Adrenal gland (tissue), 5 donors: ENCODE measurements at regions not wholly inside any gene's neighbourhood (a gene's known extent, or its start where the extent isn't known, plus 50 kb on each side); places are given as distances from the start of the nearest gene placed in this dataset.

Source experiments
- POLR2A ChIP-seq, 2 donors: fragments of 450-650 bp; IDR thresholded peaks; one replicate each; pipeline ENCODE4 v1.6.1; 2017; ENCODE audit warnings: antibody characterized with exemption in 2 of 2, mild to moderate bottlenecking in 2 of 2, moderate library complexity in 1 of 2
- TF ChIP-seq, protein P1 (sequence below), 6 experiments: fragments of 450-650 bp in 4 of 6; fragments of 200-600 bp in 2 of 6; sonication (generic) in 1 of 6; IDR thresholded peaks; 1 replicate in 5 of 6; 2 replicates in 1 of 6; pipeline versions ENCODE4 v1.5.1 to v1.8.0; 2016 to 2021; ENCODE audit warnings: antibody characterized with exemption in 6 of 6, mild to moderate bottlenecking in 2 of 6, moderate library complexity in 1 of 6
- donor health status: DM: no; HTN: no; CAD: no.

DNA sequence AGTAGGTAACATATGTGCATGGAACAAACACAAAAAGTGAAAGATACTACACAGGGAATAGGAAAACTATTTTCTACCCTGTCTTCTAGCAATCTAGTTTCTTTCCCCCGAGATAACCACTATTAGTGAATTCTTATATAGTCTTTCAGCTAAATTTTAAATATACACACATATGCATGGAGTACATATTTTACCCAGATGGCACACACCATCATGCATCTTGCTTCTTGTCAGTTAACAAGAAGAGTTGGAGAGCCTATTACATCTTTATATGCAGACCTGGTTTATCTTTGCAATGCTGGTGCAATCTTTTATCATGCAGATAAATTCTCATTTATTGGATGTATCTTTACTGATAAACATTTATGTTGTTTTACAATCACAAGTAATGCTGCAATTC, 100.4 kb downstream of the OTOR start:
- TF ChIP-seq, protein P1, sequence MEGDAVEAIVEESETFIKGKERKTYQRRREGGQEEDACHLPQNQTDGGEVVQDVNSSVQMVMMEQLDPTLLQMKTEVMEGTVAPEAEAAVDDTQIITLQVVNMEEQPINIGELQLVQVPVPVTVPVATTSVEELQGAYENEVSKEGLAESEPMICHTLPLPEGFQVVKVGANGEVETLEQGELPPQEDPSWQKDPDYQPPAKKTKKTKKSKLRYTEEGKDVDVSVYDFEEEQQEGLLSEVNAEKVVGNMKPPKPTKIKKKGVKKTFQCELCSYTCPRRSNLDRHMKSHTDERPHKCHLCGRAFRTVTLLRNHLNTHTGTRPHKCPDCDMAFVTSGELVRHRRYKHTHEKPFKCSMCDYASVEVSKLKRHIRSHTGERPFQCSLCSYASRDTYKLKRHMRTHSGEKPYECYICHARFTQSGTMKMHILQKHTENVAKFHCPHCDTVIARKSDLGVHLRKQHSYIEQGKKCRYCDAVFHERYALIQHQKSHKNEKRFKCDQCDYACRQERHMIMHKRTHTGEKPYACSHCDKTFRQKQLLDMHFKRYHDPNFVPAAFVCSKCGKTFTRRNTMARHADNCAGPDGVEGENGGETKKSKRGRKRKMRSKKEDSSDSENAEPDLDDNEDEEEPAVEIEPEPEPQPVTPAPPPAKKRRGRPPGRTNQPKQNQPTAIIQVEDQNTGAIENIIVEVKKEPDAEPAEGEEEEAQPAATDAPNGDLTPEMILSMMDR (IDR thresholded peaks at IDR 0.05): no peak
- TF ChIP-seq POLR2A (IDR thresholded peaks at IDR 0.05): no peak
